22Rv1 (cell line): ENCODE measurements at regions not wholly inside any gene's neighbourhood (a gene's known extent, or its start where the extent isn't known, plus 50 kb on each side); places are given as distances from the start of the nearest gene placed in this dataset.

Source experiments
- H3K27ac ChIP-seq: fragments of 450-650 bp; 2 replicates; pipeline ENCODE4 v1.5.1; 2017
- ZFX ChIP-seq: fragments of 450-650 bp; IDR thresholded peaks from 2 replicates; pipeline ENCODE4 v1.6.1; 2017; ENCODE audit warnings: antibody characterized with exemption, borderline replicate concordance
- TF ChIP-seq, protein P1 (sequence below): fragments of 450-650 bp; IDR thresholded peaks from 2 replicates; pipeline ENCODE4 v1.5.1; 2017; ENCODE audit warnings: mild to moderate bottlenecking

DNA sequence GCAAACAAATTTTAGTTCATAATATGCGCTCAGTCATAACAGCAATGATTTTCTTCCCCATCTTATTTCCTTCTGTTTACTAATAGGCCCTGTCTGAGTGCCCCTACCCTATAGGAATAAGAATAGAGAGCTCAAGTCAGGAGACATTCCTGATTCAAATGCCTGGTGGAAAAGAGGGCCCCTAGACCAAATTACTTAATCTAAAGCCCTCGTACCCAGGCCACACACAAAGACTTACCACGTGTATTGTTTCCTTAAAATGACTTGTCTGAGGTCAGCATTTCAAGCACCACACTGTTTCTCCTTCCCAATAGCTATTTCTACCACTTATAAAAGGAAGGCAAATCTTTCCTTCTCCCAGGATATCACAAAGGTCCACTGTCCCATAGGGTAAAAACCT is 314.9 kb upstream of the TMTC1 start:
- TF ChIP-seq, protein P1, sequence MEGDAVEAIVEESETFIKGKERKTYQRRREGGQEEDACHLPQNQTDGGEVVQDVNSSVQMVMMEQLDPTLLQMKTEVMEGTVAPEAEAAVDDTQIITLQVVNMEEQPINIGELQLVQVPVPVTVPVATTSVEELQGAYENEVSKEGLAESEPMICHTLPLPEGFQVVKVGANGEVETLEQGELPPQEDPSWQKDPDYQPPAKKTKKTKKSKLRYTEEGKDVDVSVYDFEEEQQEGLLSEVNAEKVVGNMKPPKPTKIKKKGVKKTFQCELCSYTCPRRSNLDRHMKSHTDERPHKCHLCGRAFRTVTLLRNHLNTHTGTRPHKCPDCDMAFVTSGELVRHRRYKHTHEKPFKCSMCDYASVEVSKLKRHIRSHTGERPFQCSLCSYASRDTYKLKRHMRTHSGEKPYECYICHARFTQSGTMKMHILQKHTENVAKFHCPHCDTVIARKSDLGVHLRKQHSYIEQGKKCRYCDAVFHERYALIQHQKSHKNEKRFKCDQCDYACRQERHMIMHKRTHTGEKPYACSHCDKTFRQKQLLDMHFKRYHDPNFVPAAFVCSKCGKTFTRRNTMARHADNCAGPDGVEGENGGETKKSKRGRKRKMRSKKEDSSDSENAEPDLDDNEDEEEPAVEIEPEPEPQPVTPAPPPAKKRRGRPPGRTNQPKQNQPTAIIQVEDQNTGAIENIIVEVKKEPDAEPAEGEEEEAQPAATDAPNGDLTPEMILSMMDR = no peak
- TF ChIP-seq ZFX = no peak

DNA sequence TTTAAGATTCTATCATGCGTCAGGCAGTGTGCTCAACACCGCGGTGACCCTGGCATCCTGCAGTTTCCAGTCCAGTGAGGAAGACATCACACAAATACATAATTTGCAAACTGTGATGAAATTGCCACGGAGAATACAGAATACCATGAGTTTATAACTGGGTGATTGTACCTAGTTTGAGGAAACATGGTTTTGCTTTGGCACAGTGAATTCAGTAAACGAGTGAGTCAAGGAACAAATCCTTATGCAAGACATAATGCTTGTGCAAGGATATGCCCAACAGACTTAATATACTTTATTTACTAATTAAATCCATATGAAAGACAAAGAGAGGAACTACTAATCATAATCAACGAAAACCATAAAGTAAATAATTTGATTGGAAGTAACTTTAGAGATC is 311.8 kb upstream of the TMTC1 start:
- TF ChIP-seq, protein P1 = no peak
- TF ChIP-seq ZFX = no peak
- H3K27ac ChIP-seq = no peak overlapping the region

More for the DNA sequence above, 314.9 kb upstream of the TMTC1 start:
- H3K27ac ChIP-seq = no peak overlapping the region

DNA sequence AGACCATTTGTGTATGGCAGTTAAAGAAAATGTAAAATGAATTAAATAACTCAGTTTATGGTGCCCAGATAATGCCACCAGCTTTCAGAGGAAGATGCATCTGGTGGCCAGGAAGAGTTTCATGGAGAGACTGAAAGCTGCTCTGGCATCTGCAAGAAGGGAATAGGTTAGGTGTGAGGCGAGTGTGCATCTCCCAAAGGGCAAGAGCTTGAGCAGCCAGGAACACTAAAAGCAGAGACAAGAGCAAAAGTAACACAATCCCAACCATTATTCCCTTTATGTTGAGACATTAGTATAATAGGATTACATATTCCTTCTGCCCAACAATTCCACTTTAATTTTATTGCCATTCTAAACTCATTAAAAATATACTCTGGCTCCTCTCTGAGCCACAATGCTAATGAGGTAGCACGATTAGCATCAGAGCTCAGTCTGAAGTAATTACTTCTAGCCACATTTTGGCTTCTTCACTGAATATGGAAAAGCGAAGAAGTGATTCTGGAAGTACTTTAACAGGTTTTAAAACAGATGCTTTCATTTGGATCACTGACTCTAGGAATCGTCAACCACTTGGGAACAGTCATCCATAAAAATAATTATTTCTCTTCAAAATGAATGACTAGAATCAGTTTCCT is 309.4 kb upstream of the TMTC1 start:
- H3K27ac ChIP-seq = no peak overlapping the region
- TF ChIP-seq ZFX = no peak
- TF ChIP-seq, protein P1 = no peak

DNA sequence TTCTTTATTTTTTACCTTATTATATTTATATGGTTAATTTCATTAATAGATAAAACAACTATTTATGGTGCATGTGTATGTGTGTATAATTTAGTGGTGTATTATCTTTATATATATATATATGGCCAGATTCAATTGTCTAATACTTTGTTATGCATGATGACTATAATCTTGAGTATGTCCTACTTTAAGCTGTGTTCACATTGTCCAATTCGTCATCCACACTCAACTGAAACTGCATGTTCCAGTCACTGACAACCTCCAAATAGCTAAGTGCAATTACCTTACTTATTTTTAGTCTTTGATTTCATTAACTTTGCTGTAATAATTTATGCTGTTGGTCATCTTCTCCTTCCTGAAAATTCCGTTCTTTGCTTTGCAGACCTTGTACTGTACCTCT is 306.5 kb upstream of the TMTC1 start:
- no peak overlapping the region for H3K27ac ChIP-seq
- TF ChIP-seq, protein P1 = no peak
- no peak for TF ChIP-seq ZFX

DNA sequence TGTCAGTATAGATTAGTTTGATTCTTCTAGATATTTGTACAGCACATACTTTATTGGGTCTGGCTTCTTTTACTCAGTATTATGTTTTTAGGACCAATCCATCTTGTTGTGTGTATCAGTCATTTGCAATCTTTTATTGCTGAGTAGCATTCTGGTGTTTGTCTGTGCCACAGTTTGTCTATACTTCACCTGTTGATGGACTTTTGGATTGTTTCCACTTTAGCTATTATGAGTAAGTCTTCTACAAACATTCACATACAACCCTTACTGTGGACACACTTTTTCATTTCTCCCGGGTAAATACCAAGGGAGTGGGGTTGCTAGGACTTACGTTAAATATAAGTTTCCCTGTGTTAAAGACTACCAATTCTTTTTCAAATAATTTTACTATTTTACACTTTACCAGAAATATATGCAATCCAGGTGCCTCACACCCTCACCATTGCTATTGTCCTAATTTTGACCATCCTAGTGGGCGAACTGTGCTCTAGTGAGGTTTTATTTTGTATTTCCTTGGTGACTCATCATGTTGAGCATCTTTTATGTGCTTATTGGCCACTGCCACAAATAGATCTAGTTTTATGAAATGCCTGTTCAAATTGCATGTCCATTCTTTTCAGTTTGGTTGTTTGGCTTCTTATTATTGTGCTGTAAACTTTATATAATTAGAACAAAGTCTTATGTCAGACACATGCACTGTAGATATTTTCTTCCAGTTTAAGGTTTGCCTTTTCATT is 304.7 kb upstream of the TMTC1 start:
- H3K27ac ChIP-seq = 0 out of 2 replicates have a peak overlapping the region, but pooled peaks have one; percentile 8
- TF ChIP-seq, protein P1 = no peak
- TF ChIP-seq ZFX = no peak

DNA sequence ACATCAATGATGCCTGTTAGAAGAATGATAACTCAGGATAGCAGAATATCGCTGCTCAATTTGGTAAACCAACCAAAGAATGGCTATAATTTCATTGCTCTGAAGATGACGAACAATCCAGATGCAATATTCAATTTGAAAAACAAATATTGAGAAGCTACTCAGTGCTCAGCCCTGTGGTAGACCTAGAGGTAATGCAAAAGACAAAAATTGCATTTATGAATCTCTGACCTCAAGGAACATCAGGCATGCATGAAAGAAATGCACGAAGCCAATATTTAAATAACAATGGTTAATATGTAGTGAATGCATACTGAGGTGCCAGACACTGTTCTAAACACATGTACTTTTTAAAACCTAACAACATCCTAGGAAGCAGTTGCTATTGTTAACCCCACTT is 298.6 kb upstream of the TMTC1 start:
- no peak for TF ChIP-seq ZFX
- TF ChIP-seq, protein P1 = no peak
- H3K27ac ChIP-seq = no peak overlapping the region

DNA sequence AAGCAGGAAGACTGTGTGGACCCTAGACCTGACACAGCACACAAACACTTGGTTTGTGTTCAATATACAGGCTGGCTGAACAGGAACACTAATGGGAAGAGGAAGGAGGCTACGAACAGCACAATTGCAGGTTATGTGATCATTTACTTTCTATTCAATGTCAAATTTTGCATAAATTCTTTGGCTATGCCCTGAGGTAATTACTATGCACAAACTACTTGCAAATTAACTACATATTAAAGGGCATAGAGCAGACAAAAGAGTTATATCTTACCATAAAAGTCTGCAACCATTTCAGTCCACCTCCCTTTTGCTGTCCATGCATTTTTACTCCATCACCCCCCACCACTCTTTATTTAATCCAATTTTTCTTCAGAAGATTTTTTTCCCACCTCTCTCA is 291.2 kb upstream of the TMTC1 start:
- H3K27ac ChIP-seq = no peak overlapping the region
- no peak for TF ChIP-seq ZFX
- TF ChIP-seq, protein P1 = no peak
